ENCODE measurements at regions not wholly inside any gene's neighbourhood (a gene's known extent, or its start where the extent isn't known, plus 50 kb on each side); places are given as distances from the start of the nearest gene placed in this dataset.
A peak's percentile ranks its signal among the peaks of the same experiment; 100 is the strongest.

GRCh38 chr1:60972841-60973364 is 109.5 kb upstream of the NFIA start:
- Histone ChIP-seq H3K4me1 (ENCODE audit: insufficient read depth, low read length, poor library complexity, severe bottlenecking) (no peaks in the 10 kb centered on the region), H3K27ac (ENCODE audit: low read depth, low read length, poor library complexity, severe bottlenecking) (no peak overlapping the region), H3K9me2 (ENCODE audit: insufficient read depth, low read length) (no peaks in the 10 kb centered on the region), H3K4me2 (ENCODE audit: low read length) (no peak overlapping the region), H3K4me3 (ENCODE audit: low read depth, low read length, poor library complexity, severe bottlenecking) (no peak overlapping the region), H3K36me3 (ENCODE audit: insufficient read depth, low read length) (no peaks in the 10 kb centered on the region), H4K20me1 (ENCODE audit: insufficient read depth, low read length) (no peaks in the 10 kb centered on the region), H2AFZ (ENCODE audit: low read length) (no peak overlapping the region), H3K79me2 (ENCODE audit: insufficient read depth, low read depth, low read length) (no peaks in the 10 kb centered on the region), H3K9me3 (ENCODE audit: low read length) (no peaks in the 10 kb centered on the region)
- ChIA-PET CTCF (ENCODE audit: unreplicated experiment) (no interaction called here), POLR2A (no interaction called here)
- TF ChIP-seq CTCF (conservative IDR thresholded peaks at IDR 0.05; ENCODE audit: low read length), result no peak
- no peak for TF ChIP-seq EZH2phosphoT487 (IDR thresholded peaks at IDR 0.05; ENCODE audit: borderline replicate concordance, low read depth, low read length)
- no peak for DNase-seq (ENCODE audit: low spot score)
- no TSS peak for BruUV-seq (replicated peaks)
- intact Hi-C loops (cut with micrococcal nuclease; ENCODE audit: unreplicated experiment), result loop anchor here (10.0 kb wide), 2 partner anchors 612 to 882 kb away; no protein-coding TSS in a partner anchor

GRCh38 chr1:60971330-60971729 is 111.0 kb upstream of the NFIA start:
- no peak for DNase-seq (ENCODE audit: low spot score)
- no peaks in the 10 kb centered on the region for H3K36me3 ChIP-seq (ENCODE audit: insufficient read depth, low read length)
- no peak overlapping the region for H2AFZ ChIP-seq (ENCODE audit: low read length)
- H3K4me2 ChIP-seq (ENCODE audit: low read length), result no peak overlapping the region
- H3K79me2 ChIP-seq (ENCODE audit: insufficient read depth, low read depth, low read length), result no peaks in the 10 kb centered on the region
- TF ChIP-seq EZH2phosphoT487 (IDR thresholded peaks at IDR 0.05; ENCODE audit: borderline replicate concordance, low read depth, low read length) (no peak), CTCF (conservative IDR thresholded peaks at IDR 0.05; ENCODE audit: low read length) (no peak)
- BruUV-seq (replicated peaks), result no TSS peak
- ChIA-PET CTCF (ENCODE audit: unreplicated experiment) (no interaction called here), POLR2A (interaction anchor here (0.7 to 1.0 kb wide), 2 partner anchors 8 to 135 kb away, joined by 3 read pairs; no protein-coding TSS in a partner anchor)
- H3K4me1 ChIP-seq (ENCODE audit: insufficient read depth, low read length, poor library complexity, severe bottlenecking), result no peaks in the 10 kb centered on the region
- intact Hi-C loops (cut with micrococcal nuclease; ENCODE audit: unreplicated experiment), result loop anchor here (10.0 kb wide), 2 partner anchors 613 to 883 kb away; no protein-coding TSS in a partner anchor
- H4K20me1 ChIP-seq (ENCODE audit: insufficient read depth, low read length), result no peaks in the 10 kb centered on the region
- no peaks in the 10 kb centered on the region for H3K9me3 ChIP-seq (ENCODE audit: low read length)
- H3K4me3 ChIP-seq (ENCODE audit: low read depth, low read length, poor library complexity, severe bottlenecking), result no peak overlapping the region
- no peaks in the 10 kb centered on the region for H3K9me2 ChIP-seq (ENCODE audit: insufficient read depth, low read length)
- H3K27ac ChIP-seq (ENCODE audit: low read depth, low read length, poor library complexity, severe bottlenecking), result no peak overlapping the region

GRCh38 chr1:60969971-60970509 is 112.3 kb upstream of the NFIA start:
- CTCF ChIA-PET (ENCODE audit: unreplicated experiment), result no interaction called here
- TF ChIP-seq CTCF (conservative IDR thresholded peaks at IDR 0.05; ENCODE audit: low read length), result peak; percentile 47
- no peak for TF ChIP-seq EZH2phosphoT487 (IDR thresholded peaks at IDR 0.05; ENCODE audit: borderline replicate concordance, low read depth, low read length)

More at GRCh38 chr1:60969971-60970509, 112.3 kb upstream of the NFIA start:
- Histone ChIP-seq H3K4me3 (ENCODE audit: low read depth, low read length, poor library complexity, severe bottlenecking) (no peak overlapping the region), H3K4me2 (ENCODE audit: low read length) (no peak overlapping the region), H3K4me1 (ENCODE audit: insufficient read depth, low read length, poor library complexity, severe bottlenecking) (no peaks in the 10 kb centered on the region), H3K9me3 (ENCODE audit: low read length) (peaks cover 6% of the 10 kb centered on the region; the same call in 1 of the 2 replicates), H3K79me2 (ENCODE audit: insufficient read depth, low read depth, low read length) (no peaks in the 10 kb centered on the region), H4K20me1 (ENCODE audit: insufficient read depth, low read length) (no peaks in the 10 kb centered on the region), H3K36me3 (ENCODE audit: insufficient read depth, low read length) (no peaks in the 10 kb centered on the region), H2AFZ (ENCODE audit: low read length) (no peak overlapping the region), H3K9me2 (ENCODE audit: insufficient read depth, low read length) (no peaks in the 10 kb centered on the region), H3K27ac (ENCODE audit: low read depth, low read length, poor library complexity, severe bottlenecking) (no peak overlapping the region)
- POLR2A ChIA-PET, result interaction anchor here (0.6 to 1.0 kb wide), 2 partner anchors 9 to 366 kb away, joined by 3 to 4 read pairs; no protein-coding TSS in a partner anchor
- no TSS peak for BruUV-seq (replicated peaks)
- intact Hi-C loops (cut with micrococcal nuclease; ENCODE audit: unreplicated experiment), result loop anchor here (10.0 kb wide), 2 partner anchors 615 to 885 kb away; no protein-coding TSS in a partner anchor
- peak; percentile 4 for DNase-seq (ENCODE audit: low spot score)

All from OCI-LY7 (cell line).